ENCODE measurements at regions not wholly inside any gene's neighbourhood (a gene's known extent, or its start where the extent isn't known, plus 50 kb on each side); places are given as distances from the start of the nearest gene placed in this dataset.

DNA sequence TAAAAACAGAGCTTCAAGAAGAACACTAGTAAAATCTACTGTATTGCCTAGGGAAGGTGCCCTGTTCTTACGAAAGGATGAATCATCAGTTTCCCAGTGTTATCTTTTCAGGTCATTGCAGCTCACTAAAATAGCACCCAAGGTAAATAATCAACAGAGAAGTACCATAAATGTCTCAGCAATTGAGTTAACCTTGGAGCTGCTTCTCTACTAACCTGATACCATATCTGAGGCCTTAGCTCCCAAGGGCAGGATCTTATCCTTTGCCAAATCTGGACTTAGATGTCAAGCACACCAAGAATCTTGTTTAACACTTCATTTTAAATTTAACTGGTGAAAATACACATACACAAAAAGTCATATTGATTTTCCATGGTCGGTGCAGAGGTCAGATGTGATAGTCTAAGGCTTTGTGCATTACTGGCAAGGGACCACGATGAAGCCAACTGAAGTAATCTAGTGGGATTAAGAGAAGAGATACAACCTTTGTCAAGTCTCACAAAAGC, 81.5 kb downstream of the EDN1 start:
- no peak overlapping the region for H3K4me2 ChIP-seq (ENCODE audit: insufficient read depth, insufficient read length, low read length)
- H3K23ac ChIP-seq (ENCODE audit: insufficient read length, low read depth, low read length) = no peak overlapping the region
- no peak overlapping the region for H2BK15ac ChIP-seq (ENCODE audit: low read depth, low read length)
- no peak overlapping the region for H3K18ac ChIP-seq (ENCODE audit: insufficient read length, low read depth, low read length)
- H3K9me3 ChIP-seq (ENCODE audit: control insufficient read depth, low read depth, low read length) = no peaks in the 10 kb centered on the region
- H4K5ac ChIP-seq (ENCODE audit: insufficient read length, low read depth, low read length) = no peak overlapping the region
- WGBS (ENCODE audit: extremely low coverage, insufficient read length, low lambda C conversion rate) = no CpG with 5 or more reads among the region's 3 CpGs
- H2AK5ac ChIP-seq (ENCODE audit: insufficient read length, low read length) = no peak overlapping the region
- Mint-ChIP-seq H3K4me1 (peaks cover 3 to 7% of the 10 kb centered on the region in 2 experiments; a peak in 3 of 4 replicates), H3K27ac (no peak overlapping the region), H3K27me3 (ENCODE audit: low read depth) (no peaks in the 10 kb centered on the region), H3K4me3 (no peak overlapping the region), H3K9me3 (no peaks in the 10 kb centered on the region), H3K36me3 (ENCODE audit: insufficient read depth in 1 of 3, low read depth in 3 of 3) (no peaks in the 10 kb centered on the region)
- no peak overlapping the region for H3K14ac ChIP-seq (ENCODE audit: insufficient read depth, low read length)
- no peaks in the 10 kb centered on the region for H3K79me1 ChIP-seq (ENCODE audit: insufficient read depth, low read depth, low read length, poor library complexity, severe bottlenecking)
- no peak overlapping the region for H3K4ac ChIP-seq (ENCODE audit: low read depth, low read length)
- no peak overlapping the region for H2AFZ ChIP-seq (ENCODE audit: low read length)
- no peaks in the 10 kb centered on the region for H3K4me1 ChIP-seq (ENCODE audit: insufficient read depth, low read length)
- H2BK120ac ChIP-seq (ENCODE audit: low read depth, low read length, poor library complexity, severe bottlenecking) = no peak overlapping the region
- H3K56ac ChIP-seq (ENCODE audit: insufficient read length, low read depth, low read length) = no peak overlapping the region
- H2BK5ac ChIP-seq (ENCODE audit: insufficient read length, low read length) = no peak overlapping the region
- no peak overlapping the region for H2BK20ac ChIP-seq (ENCODE audit: low read depth, low read length, poor library complexity, severe bottlenecking)
- no peak overlapping the region for H4K8ac ChIP-seq (replicated peaks; ENCODE audit: insufficient read length, low read depth, low read length)
- H3K27ac ChIP-seq (ENCODE audit: insufficient read length, low read depth, low read length) = no peak overlapping the region
- H3K27me3 ChIP-seq (ENCODE audit: insufficient read depth, low read length) = no peaks in the 10 kb centered on the region
- H3K9ac ChIP-seq (ENCODE audit: extremely low read depth, insufficient read length, low read length) = no peak overlapping the region
- no peak for DNase-seq
- H4K91ac ChIP-seq (ENCODE audit: insufficient read length, low read depth, low read length) = no peak overlapping the region
- TF ChIP-seq, protein P1, sequence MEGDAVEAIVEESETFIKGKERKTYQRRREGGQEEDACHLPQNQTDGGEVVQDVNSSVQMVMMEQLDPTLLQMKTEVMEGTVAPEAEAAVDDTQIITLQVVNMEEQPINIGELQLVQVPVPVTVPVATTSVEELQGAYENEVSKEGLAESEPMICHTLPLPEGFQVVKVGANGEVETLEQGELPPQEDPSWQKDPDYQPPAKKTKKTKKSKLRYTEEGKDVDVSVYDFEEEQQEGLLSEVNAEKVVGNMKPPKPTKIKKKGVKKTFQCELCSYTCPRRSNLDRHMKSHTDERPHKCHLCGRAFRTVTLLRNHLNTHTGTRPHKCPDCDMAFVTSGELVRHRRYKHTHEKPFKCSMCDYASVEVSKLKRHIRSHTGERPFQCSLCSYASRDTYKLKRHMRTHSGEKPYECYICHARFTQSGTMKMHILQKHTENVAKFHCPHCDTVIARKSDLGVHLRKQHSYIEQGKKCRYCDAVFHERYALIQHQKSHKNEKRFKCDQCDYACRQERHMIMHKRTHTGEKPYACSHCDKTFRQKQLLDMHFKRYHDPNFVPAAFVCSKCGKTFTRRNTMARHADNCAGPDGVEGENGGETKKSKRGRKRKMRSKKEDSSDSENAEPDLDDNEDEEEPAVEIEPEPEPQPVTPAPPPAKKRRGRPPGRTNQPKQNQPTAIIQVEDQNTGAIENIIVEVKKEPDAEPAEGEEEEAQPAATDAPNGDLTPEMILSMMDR (conservative IDR thresholded peaks at IDR 0.05) = no peak
- H2BK12ac ChIP-seq (ENCODE audit: insufficient read length, low read depth, low read length) = no peak overlapping the region
- H3T11ph ChIP-seq (ENCODE audit: low read length) = no peak overlapping the region
- H3K79me2 ChIP-seq (ENCODE audit: insufficient read depth, low read length) = no peaks in the 10 kb centered on the region
- no peaks in the 10 kb centered on the region for H3K23me2 ChIP-seq (ENCODE audit: insufficient read length, low read depth, low read length, poor library complexity, severe bottlenecking)
- H4K20me1 ChIP-seq (ENCODE audit: control insufficient read depth, insufficient read depth, insufficient read length) = no peaks in the 10 kb centered on the region

Measured in H9 (cell line).